C4-2B (cell line): ENCODE measurements at regions not wholly inside any gene's neighbourhood (a gene's known extent, or its start where the extent isn't known, plus 50 kb on each side); places are given as distances from the start of the nearest gene placed in this dataset.

ENCODE experiments used
- H3K27ac ChIP-seq: fragments of 450-650 bp; 2 replicates; pipeline ENCODE4 v1.5.1; 2017
- CTCF ChIP-seq: fragments of 450-650 bp; conservative IDR thresholded peaks from 2 replicates; pipeline ENCODE4 v1.5.1; 2017; ENCODE audit warnings: mild to moderate bottlenecking
- ZFX ChIP-seq: fragments of 450-650 bp; IDR thresholded peaks from 2 replicates; pipeline ENCODE4 v1.6.1; 2017

- H3K27ac ChIP-seq: no peak overlapping the region
- TF ChIP-seq CTCF (no peak), ZFX (no peak)
Observed at GRCh38 chr4:138537731-138538490, 295.8 kb upstream of the SLC7A11 start.

GRCh38 chr4:138535316-138535715, 293.2 kb upstream of the SLC7A11 start:
- H3K27ac ChIP-seq: no peak overlapping the region
- no peak for TF ChIP-seq CTCF
- no peak for TF ChIP-seq ZFX

- TF ChIP-seq ZFX (no peak), CTCF (peak; percentile 60)
- no peak overlapping the region for H3K27ac ChIP-seq
Observed at GRCh38 chr4:138522366-138522765, 280.2 kb upstream of the SLC7A11 start.

- TF ChIP-seq CTCF (no peak), ZFX (no peak)
- H3K27ac ChIP-seq: no peak overlapping the region
Observed at GRCh38 chr4:138521809-138522208, 279.7 kb upstream of the SLC7A11 start.

- TF ChIP-seq CTCF: no peak
- no peak for TF ChIP-seq ZFX
- no peak overlapping the region for H3K27ac ChIP-seq
Observed at GRCh38 chr4:138519436-138519835, 277.3 kb upstream of the SLC7A11 start.

GRCh38 chr4:138513535-138513934, 271.4 kb upstream of the SLC7A11 start:
- H3K27ac ChIP-seq: no peak overlapping the region
- no peak for TF ChIP-seq ZFX
- TF ChIP-seq CTCF: no peak

- no peak overlapping the region for H3K27ac ChIP-seq
- TF ChIP-seq CTCF (no peak), ZFX (no peak)
Observed at GRCh38 chr4:138512756-138513155, 270.6 kb upstream of the SLC7A11 start.
